CD4-positive, alpha-beta memory T cell (primary cell): ENCODE measurements at regions not wholly inside any gene's neighbourhood (a gene's known extent, or its start where the extent isn't known, plus 50 kb on each side); places are given as distances from the start of the nearest gene placed in this dataset.

Experiments
- CTCF ChIA-PET: fragments of 350-600 bp; sonication (Branson Sonifier 250); formaldehyde crosslinking; loops from one replicate; lab custom pipeline; 2021; ENCODE audit warnings: inconsistent platforms; ENCODE audit not compliant: partially characterized antibody; lab: Charles Lee
- POLR2A ChIA-PET: fragments of 350-600 bp; sonication (Branson Sonifier 250); formaldehyde crosslinking; loops from one replicate; lab custom pipeline; 2021; ENCODE audit not compliant: partially characterized antibody; lab: Charles Lee
- DNase-seq, 5 donors: peaks; one replicate each; pipeline versions ENCODE4 v3.0.0 to v3.0.0-alpha.2; 2020 to 2022; ENCODE audit warnings: mixed read lengths in 1 of 5
- H3K27ac ChIP-seq: one replicate; pipeline ENCODE4 v1.7.0; 2013; ENCODE audit warnings: low read depth, low read length
- H3K27me3 ChIP-seq: 2 replicates; pipeline ENCODE4 v1.7.0; 2013; ENCODE audit warnings: mild to moderate bottlenecking, low read length, moderate library complexity; ENCODE audit not compliant: insufficient read depth
- H3K36me3 ChIP-seq: 2 replicates; pipeline ENCODE4 v1.7.0; 2013; ENCODE audit warnings: mild to moderate bottlenecking, low read length, moderate library complexity; ENCODE audit not compliant: insufficient read depth
- H3K4me1 ChIP-seq: 2 replicates; pipeline ENCODE4 v1.7.0; 2013; ENCODE audit warnings: mild to moderate bottlenecking, low read length, moderate library complexity; ENCODE audit not compliant: insufficient read depth
- H3K4me3 ChIP-seq, 2 donors: one replicate each; pipeline ENCODE4 v1.7.0; 2013; ENCODE audit warnings: low read length in 2 of 2, mild to moderate bottlenecking in 1 of 2
- H3K9me3 ChIP-seq, 2 donors: one replicate each; pipeline ENCODE4 v1.7.0; 2013; ENCODE audit warnings: low read length in 2 of 2, control low read depth in 1 of 2; ENCODE audit not compliant: control insufficient read depth in 1 of 2
- H3K27ac Mint-ChIP-seq, 7 donors: one replicate each; pipeline ENCODE4 v1.8.0; 2020 to 2021; ENCODE audit warnings: mixed read lengths in 7 of 7, mild to moderate bottlenecking in 6 of 7, inconsistent platforms in 3 of 7, moderate library complexity in 3 of 7
- H3K27me3 Mint-ChIP-seq, 2 donors: one replicate each; pipeline ENCODE4 v1.8.0; 2020 to 2021; ENCODE audit warnings: mixed read lengths in 2 of 2
- H3K36me3 Mint-ChIP-seq, 2 donors: one replicate each; pipeline ENCODE4 v1.8.0; 2020 to 2021; ENCODE audit warnings: mixed read lengths in 2 of 2, inconsistent platforms in 1 of 2, mild to moderate bottlenecking in 1 of 2
- H3K4me1 Mint-ChIP-seq, 4 donors: one replicate each; pipeline ENCODE4 v1.8.0; 2020 to 2021; ENCODE audit warnings: mixed read lengths in 4 of 4, mild to moderate bottlenecking in 1 of 4
- H3K4me3 Mint-ChIP-seq, 8 donors: one replicate each; pipeline ENCODE4 v1.8.0; 2020 to 2021; ENCODE audit warnings: mixed read lengths in 8 of 8, mild to moderate bottlenecking in 7 of 8, moderate library complexity in 6 of 8, inconsistent platforms in 3 of 8
- H3K9me3 Mint-ChIP-seq, 8 donors: one replicate each; pipeline ENCODE4 v1.8.0; 2020 to 2021; ENCODE audit warnings: mixed read lengths in 8 of 8, mild to moderate bottlenecking in 5 of 8, inconsistent platforms in 3 of 8, moderate library complexity in 1 of 8
- intact Hi-C: fragments of 100-400 bp; cut with micrococcal nuclease; formaldehyde crosslinking; loops from one replicate; pipeline ENCODE4 v1.15.1; 2023

GRCh38 chr14:96951511-96951910 is 154.3 kb downstream of the VRK1 start:
- no peaks in the 10 kb centered on the region for H3K9me3 ChIP-seq
- H3K27ac ChIP-seq: no peak overlapping the region
- ChIA-PET POLR2A (interaction anchor here (4.0 kb wide), 1 partner anchor 10 kb away, joined by 26 read pairs; no protein-coding TSS in a partner anchor), CTCF (interaction anchor here (1.3 kb wide), 1 partner anchor 11 kb away, joined by 3 read pairs; no protein-coding TSS in a partner anchor)
- no peaks in the 10 kb centered on the region for H3K27me3 ChIP-seq
- Mint-ChIP-seq H3K4me1 (peaks cover 11 to 26% (median 16%) of the 10 kb centered on the region in 4 donors), H3K4me3 (peak overlapping the region in 1 of 8 donors; percentile 26), H3K9me3 (peaks cover 0 to 3% (median 0%) of the 10 kb centered on the region in 8 donors), H3K27ac (no peak overlapping the region), H3K27me3 (no peaks in the 10 kb centered on the region), H3K36me3 (peaks cover 1 to 4% of the 10 kb centered on the region in 2 donors)
- no peak for DNase-seq
- peaks cover 12% of the 10 kb centered on the region for H3K4me1 ChIP-seq
- H3K4me3 ChIP-seq: no peak overlapping the region
- no peaks in the 10 kb centered on the region for H3K36me3 ChIP-seq
- intact Hi-C loops: no loop called here

DNA sequence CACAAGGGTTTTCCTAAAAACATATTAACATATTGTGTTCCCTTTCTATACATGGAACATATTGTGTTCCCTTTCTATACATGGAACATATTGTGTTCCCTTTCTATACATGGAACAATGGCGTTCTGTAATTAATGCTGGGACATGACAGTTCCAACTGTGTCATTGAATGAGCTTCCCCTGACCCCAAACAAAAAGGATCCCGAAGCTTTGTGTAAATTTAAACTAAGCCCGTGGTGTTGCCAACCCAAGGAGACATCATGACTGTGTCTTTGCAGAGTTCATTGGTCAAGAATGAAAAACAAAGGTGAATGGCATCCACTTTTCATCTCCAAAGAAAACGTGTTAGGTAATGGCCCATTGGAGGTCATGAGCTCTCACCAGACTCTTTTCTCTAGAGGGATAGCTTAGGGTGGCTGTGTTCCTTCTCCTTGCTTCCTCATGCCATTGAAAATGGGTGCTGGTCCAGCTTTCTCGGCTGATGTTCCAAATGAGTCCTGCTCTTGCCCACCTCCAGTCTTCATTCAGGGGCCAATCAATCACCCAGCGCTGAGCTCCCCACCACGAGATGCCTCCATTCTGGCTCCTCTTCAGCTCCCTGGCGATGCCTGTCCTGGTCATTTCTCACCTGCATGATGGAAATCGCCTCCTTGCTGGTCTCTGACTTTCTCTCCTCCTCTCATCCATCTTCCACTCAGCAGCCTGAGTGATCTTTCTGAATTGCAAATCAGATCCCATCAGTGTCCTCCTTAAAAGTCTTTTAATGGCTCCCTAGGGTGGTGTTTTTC is 156.1 kb downstream of the VRK1 start:
- H3K4me1 ChIP-seq: peaks cover 12% of the 10 kb centered on the region
- POLR2A ChIA-PET: interaction anchor here (1.2 kb wide), 1 partner anchor 9 kb away, joined by 3 read pairs; no protein-coding TSS in a partner anchor
- peaks cover 1 to 3% of the 10 kb centered on the region in 2 donors for H3K36me3 Mint-ChIP-seq
- no peak for DNase-seq
- no peak overlapping the region for H3K4me3 ChIP-seq
- H3K27ac Mint-ChIP-seq: no peak overlapping the region
- no peaks in the 10 kb centered on the region for H3K27me3 ChIP-seq
- peaks cover 0 to 3% (median 0%) of the 10 kb centered on the region in 8 donors for H3K9me3 Mint-ChIP-seq
- intact Hi-C loops: no loop called here
- no peaks in the 10 kb centered on the region for H3K9me3 ChIP-seq
- no peak overlapping the region for H3K27ac ChIP-seq
- CTCF ChIA-PET: no interaction called here
- peaks cover 14 to 23% (median 17%) of the 10 kb centered on the region in 4 donors for H3K4me1 Mint-ChIP-seq
- H3K4me3 Mint-ChIP-seq: no peak overlapping the region
- no peaks in the 10 kb centered on the region for H3K27me3 Mint-ChIP-seq
- no peaks in the 10 kb centered on the region for H3K36me3 ChIP-seq

GRCh38 chr14:96953875-96954185 is 156.6 kb downstream of the VRK1 start:
- Mint-ChIP-seq H3K4me3 (no peak overlapping the region), H3K27ac (no peak overlapping the region), H3K4me1 (peaks cover 14 to 21% (median 15%) of the 10 kb centered on the region in 4 donors), H3K36me3 (peaks cover 0 to 1% of the 10 kb centered on the region in 2 donors), H3K9me3 (peaks cover 0 to 3% (median 0%) of the 10 kb centered on the region in 8 donors), H3K27me3 (no peaks in the 10 kb centered on the region)
- ChIA-PET POLR2A (interaction anchor here (1.2 kb wide), 1 partner anchor 8 kb away, joined by 3 read pairs; no protein-coding TSS in a partner anchor), CTCF (no interaction called here)
- H3K9me3 ChIP-seq: no peaks in the 10 kb centered on the region
- peaks cover 12% of the 10 kb centered on the region for H3K4me1 ChIP-seq
- DNase-seq: no peak
- H3K4me3 ChIP-seq: no peak overlapping the region
- no peak overlapping the region for H3K27ac ChIP-seq
- no peaks in the 10 kb centered on the region for H3K27me3 ChIP-seq
- H3K36me3 ChIP-seq: no peaks in the 10 kb centered on the region
- intact Hi-C loops: no loop called here

GRCh38 chr14:96956464-96957239 is 159.5 kb downstream of the VRK1 start:
- Histone ChIP-seq H3K36me3 (no peaks in the 10 kb centered on the region), H3K4me3 (no peak overlapping the region), H3K4me1 (peaks cover 19% of the 10 kb centered on the region), H3K27ac (no peak overlapping the region), H3K27me3 (no peaks in the 10 kb centered on the region), H3K9me3 (peaks cover 0 to 4% of the 10 kb centered on the region in 2 donors)
- Mint-ChIP-seq H3K4me3 (no peak overlapping the region), H3K36me3 (peaks cover 9 to 13% of the 10 kb centered on the region in 2 donors), H3K27me3 (no peaks in the 10 kb centered on the region), H3K4me1 (peaks cover 10 to 23% (median 14%) of the 10 kb centered on the region in 4 donors), H3K9me3 (peaks cover 3 to 18% (median 13%) of the 10 kb centered on the region in 8 donors), H3K27ac (peak overlapping the region in 1 of 7 donors; percentile 36)
- no peak for DNase-seq
- ChIA-PET CTCF (interaction anchor here (0.9 kb wide), 1 partner anchor 104 kb away, joined by 3 read pairs; no protein-coding TSS in a partner anchor), POLR2A (no interaction called here)
- intact Hi-C loops: no loop called here

GRCh38 chr14:96958057-96958456 is 160.9 kb downstream of the VRK1 start:
- ChIA-PET CTCF (no interaction called here), POLR2A (no interaction called here)
- no peaks in the 10 kb centered on the region for H3K27me3 ChIP-seq
- H3K36me3 Mint-ChIP-seq: peaks cover 17 to 19% of the 10 kb centered on the region in 2 donors
- no peaks in the 10 kb centered on the region for H3K36me3 ChIP-seq
- peak overlapping the region in 2 of 7 donors; percentile 17 to 41 for H3K27ac Mint-ChIP-seq
- H3K4me3 ChIP-seq: no peak overlapping the region
- no peaks in the 10 kb centered on the region for H3K27me3 Mint-ChIP-seq
- peaks cover 33% of the 10 kb centered on the region for H3K4me1 ChIP-seq
- peaks cover 3 to 31% (median 20%) of the 10 kb centered on the region in 8 donors for H3K9me3 Mint-ChIP-seq
- intact Hi-C loops: no loop called here
- H3K9me3 ChIP-seq: peaks cover 4 to 5% of the 10 kb centered on the region in 2 donors
- DNase-seq: no peak
- H3K27ac ChIP-seq: no peak overlapping the region
- H3K4me1 Mint-ChIP-seq: peaks cover 23 to 37% (median 26%) of the 10 kb centered on the region in 4 donors
- no peak overlapping the region for H3K4me3 Mint-ChIP-seq

DNA sequence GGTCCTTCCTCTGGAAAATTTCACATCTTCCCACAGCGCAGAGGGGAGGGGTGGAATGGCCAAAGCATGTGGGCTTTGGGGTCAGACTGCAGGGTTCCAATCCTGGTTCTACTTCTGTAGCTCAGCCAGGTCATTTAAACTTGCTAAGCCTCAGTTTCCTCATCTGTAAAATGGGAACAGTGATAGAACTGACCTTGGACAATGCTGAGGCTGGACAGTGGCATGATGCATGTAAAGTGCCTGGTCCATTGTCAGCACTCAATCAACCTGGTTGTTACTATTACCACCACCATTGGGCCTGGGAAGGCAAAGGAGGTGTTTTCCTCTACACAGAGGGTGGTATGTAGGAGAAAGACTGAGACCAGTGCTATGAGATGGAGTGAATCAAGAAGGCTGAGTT is 162.8 kb downstream of the VRK1 start:
- peaks cover 3 to 41% (median 28%) of the 10 kb centered on the region in 8 donors for H3K9me3 Mint-ChIP-seq
- CTCF ChIA-PET: no interaction called here
- intact Hi-C loops: no loop called here
- Histone ChIP-seq H3K27ac (no peak overlapping the region), H3K9me3 (peaks cover 4 to 5% of the 10 kb centered on the region in 2 donors), H3K4me1 (peaks cover 52% of the 10 kb centered on the region), H3K36me3 (no peaks in the 10 kb centered on the region), H3K27me3 (no peaks in the 10 kb centered on the region), H3K4me3 (no peak overlapping the region)
- peaks cover 19 to 24% of the 10 kb centered on the region in 2 donors for H3K36me3 Mint-ChIP-seq
- no peaks in the 10 kb centered on the region for H3K27me3 Mint-ChIP-seq
- peak overlapping the region in 2 of 8 donors; percentile 2 to 34 for H3K4me3 Mint-ChIP-seq
- no peak for DNase-seq
- POLR2A ChIA-PET: interaction anchor here (4.1 kb wide), 1 partner anchor 10 kb away, joined by 26 read pairs; no protein-coding TSS in a partner anchor
- peaks cover 32 to 57% (median 43%) of the 10 kb centered on the region in 4 donors for H3K4me1 Mint-ChIP-seq
- H3K27ac Mint-ChIP-seq: peak overlapping the region in 1 of 7 donors; percentile 22
